NCI-H1417 treated with DMSO at 0.1 percent for 48 hours (cell line): ENCODE measurements at regions not wholly inside any gene's neighbourhood (a gene's known extent, or its start where the extent isn't known, plus 50 kb on each side); places are given as distances from the start of the nearest gene placed in this dataset.

ENCODE experiments used
- DNase-seq: peaks from one replicate; lab custom pipeline; 2025; lab: John Stamatoyannopoulos, UW

- DNase-seq: no peak
Measured at GRCh38 chr11:106216281-106216680, 138.8 kb downstream of the AASDHPPT start.

GRCh38 chr11:106217456-106217855, 140.0 kb downstream of the AASDHPPT start:
- DNase-seq: no peak

GRCh38 chr11:106218106-106218505, 140.6 kb downstream of the AASDHPPT start:
- DNase-seq: no peak

- no peak for DNase-seq
Measured at GRCh38 chr11:106222626-106223025, 145.2 kb downstream of the AASDHPPT start.

DNA sequence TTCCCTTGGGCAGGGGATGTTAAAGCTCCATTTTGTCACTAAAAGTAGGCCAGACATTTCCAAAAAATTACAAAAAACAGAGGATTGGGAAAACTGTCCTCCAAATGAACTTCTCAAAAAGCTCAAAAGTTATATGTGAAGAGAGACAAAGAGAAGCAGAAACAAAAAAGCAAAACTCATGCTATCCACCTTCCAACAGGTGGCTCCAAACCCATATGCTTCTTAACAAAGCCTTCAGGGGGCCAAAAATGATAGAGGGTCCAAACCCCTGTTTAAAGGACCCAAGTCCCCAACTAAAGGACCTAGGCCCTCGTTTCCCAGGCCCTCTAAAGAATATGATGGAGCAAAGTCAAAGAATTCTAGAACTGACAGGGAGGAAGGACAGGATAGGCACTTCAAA, 146.7 kb downstream of the AASDHPPT start:
- DNase-seq: no peak

DNA sequence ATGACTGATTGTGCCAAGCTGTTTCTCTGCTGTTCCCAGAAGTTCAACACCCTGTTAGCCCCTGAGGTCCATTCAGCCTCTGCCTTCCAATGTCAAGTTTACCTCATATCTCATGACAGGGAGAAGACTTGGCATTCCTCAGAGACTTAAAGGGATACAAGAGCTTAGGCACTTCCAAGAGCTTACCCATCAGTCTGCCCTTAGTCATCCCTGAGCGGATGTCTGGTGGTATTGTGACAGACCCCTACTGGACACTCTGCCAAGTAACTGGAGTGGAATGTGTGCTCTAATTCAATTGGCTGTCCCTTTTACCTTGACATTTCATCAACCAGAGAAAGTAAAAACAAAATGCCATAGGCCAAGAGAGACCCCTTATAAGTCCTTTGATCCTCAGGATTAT, 151.5 kb downstream of the AASDHPPT start:
- no peak for DNase-seq

DNA sequence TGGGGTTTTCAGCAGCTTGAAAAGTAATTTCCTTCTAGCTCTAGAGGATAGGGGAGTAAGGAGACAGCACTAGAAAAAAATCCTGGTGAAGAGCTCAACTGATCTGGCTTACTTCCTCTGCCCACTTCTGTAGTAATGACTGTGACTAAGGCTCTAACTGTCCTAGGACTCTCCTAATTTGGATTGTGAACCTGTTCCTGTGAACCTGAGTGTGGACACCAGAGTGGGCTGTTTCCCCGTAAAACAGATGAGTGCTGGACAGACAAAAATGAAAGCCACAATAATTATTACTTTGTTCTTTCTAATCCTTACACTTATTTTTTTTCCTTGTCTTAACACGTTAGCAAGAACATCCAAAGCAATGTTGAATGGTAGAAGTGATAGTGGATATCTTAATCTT, 154.1 kb downstream of the AASDHPPT start:
- DNase-seq: no peak

- no peak for DNase-seq
Measured at GRCh38 chr11:106233191-106233590, 155.7 kb downstream of the AASDHPPT start.

GRCh38 chr11:106234794-106235193, 157.3 kb downstream of the AASDHPPT start:
- DNase-seq: no peak

DNA sequence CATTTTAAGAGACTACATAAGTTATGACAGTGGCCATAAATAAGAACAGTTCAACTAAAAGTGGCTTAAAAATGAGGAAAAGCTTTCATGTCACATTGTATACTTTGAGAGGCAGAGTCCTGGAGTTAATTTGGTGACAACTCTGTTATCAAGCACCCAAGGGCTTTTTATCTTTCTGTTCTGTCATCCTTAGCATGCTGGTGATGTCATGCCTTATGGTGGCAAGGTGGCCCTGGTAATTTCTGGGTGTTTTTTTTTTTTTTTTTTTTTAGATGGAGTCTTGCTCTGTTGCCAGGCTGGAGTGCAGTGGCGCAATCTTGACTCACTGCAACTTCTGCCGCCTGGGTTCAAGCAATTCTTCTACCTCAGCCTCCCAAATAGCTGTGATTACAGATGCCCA, 158.8 kb downstream of the AASDHPPT start:
- no peak for DNase-seq

DNA sequence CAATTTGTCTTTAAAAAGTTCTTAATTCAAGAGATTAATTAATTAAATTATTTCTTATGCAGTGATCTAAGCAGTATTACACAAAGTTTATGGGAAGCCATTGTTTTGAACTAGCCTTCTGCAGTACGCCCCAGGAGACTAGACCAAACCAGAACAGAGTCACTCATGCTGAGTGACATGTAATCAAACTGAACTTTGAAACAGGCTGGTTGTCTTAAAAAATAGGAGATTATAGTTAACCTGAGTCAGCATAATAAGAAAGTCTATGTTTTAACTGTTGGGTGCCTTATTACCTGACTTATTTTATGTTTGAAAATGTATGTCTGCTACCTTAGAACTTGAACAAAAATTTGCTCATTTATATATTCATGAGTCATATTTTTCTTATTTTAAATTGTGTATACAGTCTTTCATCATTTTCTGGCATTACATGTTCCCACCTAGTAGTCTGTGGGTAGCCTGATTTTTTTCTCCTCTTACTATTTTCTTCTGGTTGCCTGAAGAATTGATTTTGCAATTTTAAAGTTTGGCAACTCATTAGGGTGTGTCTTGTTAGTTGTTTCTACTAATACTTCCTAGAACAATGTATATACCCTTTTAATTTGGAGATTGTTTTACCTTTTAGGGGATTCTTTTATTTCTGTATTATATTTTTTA, 161.4 kb downstream of the AASDHPPT start:
- DNase-seq: no peak

DNA sequence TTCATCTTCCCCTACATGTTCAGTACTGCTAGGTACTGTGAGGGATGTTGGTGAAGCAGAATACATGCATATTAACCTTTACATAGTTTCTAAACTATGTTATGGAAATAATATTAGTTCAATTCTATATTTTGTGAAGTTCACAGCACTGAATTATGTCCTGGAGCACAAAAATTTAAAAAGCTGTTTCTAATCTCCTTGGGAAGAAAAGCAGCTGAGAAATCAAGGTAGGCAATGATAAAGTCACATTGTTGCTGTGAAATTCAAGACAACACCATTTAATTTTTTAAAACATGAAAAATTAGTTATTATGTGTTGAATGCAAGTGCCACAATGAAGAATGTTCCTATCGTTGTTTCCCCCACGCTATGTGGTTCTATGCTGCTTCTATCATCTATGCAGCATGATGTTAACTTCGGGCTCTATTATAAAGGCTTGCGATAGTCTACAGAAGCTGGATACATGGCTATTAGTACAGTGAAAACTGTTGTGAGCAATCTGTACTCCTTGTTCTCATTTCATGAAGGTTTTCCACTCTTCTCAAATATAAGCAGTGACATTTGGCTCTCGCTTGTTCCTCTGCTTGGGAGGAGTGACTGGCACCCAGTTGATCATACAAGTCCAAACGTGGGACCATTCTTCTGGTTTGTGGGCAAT, 164.3 kb downstream of the AASDHPPT start:
- no peak for DNase-seq

- DNase-seq: no peak
Measured at GRCh38 chr11:106242718-106243415, 165.4 kb downstream of the AASDHPPT start.

DNA sequence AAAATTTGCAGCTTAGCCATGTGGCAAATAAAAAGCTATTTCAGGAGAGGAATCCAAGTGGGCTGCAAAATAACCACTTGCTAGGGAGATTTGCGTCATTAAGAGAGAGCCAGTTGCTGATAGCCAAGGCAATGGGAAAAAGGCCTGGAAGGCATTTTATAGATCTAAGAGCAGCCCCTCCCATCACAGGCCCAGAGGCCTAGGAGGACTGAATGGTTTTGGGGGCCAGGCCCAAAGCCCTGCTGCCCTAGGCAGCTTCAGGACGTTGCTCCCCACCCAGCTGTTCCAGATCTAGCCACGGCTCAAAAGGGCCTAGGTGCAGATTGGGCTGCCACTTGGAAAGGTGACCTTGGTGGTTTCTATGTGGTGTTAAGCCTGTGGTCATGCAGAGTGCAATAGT, 169.0 kb downstream of the AASDHPPT start:
- DNase-seq: no peak

DNA sequence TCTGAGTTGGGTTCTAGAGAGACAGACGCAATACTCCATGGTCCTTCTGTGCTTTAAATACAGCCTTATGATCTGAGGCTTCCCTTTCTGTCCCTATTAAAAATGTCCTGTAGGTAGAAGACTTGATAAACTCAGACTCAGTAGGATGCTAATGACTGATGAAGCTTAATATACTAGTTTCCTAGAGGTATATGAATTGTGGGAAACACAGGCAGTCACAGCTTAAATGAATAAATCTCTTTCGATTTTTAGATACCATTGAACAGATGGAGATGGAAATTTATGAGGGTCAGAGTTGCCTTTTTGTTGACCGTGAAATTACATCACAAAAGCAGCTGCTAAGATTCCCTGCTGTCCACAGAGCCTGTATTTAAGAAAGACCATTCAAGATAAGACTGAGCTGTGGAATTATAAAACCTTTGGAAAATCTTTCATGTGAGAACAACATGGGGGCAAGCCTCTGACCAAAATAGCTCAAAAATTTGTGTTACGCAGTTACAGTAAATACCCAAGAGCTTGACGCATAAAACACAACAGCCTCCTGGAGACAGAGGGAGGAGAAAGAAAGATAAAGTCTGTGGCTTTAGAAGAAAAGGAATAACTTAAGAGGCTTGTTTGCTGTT, 172.3 kb downstream of the AASDHPPT start:
- DNase-seq: no peak

DNA sequence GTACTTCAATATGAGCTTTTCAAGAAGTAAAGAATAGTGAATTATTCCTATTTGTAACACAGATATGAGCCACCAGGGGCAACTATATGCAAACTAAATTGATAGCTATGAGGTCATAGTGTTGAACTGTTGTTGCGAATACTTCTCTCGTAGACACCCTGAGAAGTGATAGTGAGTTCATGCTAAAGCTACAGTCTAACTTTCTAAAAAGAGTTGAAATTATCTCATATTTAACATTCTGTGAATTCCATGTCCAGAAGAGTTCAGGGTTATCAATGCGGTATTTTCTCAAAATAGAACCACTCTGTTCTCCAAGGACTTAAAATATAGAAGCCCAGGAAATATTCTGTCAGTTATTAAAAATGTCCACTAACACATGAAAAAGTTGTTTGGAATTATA, 185.4 kb downstream of the AASDHPPT start:
- no peak for DNase-seq

DNA sequence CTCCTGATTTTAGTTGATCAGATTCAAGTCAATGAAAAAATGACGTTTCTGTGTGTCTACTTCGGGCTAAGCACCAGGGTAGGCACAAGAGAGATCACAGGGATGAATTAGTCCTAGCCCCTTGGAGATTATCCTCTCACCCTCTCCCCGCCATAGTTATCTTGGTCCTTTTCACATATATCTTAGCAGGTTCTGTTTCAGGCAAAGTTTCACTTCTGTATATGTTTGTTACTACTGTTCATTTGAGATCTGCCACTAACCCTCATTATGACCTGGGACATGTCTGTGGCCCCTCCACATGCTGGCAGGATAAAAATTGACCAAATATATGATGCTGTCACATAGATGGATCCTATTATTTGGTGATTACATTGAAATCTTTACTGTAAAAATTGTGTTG, 186.1 kb downstream of the AASDHPPT start:
- DNase-seq: no peak

- DNase-seq: no peak
Measured at GRCh38 chr11:106271086-106271485, 193.6 kb downstream of the AASDHPPT start.

- no peak for DNase-seq
Measured at GRCh38 chr11:106271686-106272085, 194.2 kb downstream of the AASDHPPT start.

GRCh38 chr11:106275151-106275550, 197.7 kb downstream of the AASDHPPT start:
- DNase-seq: no peak

DNA sequence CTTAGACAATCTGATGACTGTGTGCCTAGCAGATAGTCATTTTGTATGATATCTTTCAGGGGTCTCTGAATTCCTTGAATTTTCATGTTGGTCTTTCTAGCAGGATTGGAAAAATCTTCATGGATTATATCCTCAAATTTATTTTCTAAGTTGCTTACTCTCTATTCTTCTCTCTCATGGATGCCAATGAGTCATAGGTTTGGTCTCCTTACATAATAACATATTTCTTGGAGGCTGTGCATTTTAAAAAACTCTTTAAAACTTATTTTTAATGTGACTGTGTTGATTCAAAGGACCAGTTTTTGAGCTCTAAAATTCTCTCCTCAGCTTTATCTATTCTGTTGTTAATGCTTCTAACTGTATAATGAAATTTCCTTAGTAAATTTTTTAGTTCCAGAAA, 198.7 kb downstream of the AASDHPPT start:
- no peak for DNase-seq

- no peak for DNase-seq
Measured at GRCh38 chr11:106276859-106277436, 199.5 kb downstream of the AASDHPPT start.

- no peak for DNase-seq
Measured at GRCh38 chr11:106277484-106277883, 200.0 kb downstream of the AASDHPPT start.
